ENCODE measurements at regions not wholly inside any gene's neighbourhood (a gene's known extent, or its start where the extent isn't known, plus 50 kb on each side); places are given as distances from the start of the nearest gene placed in this dataset.

DNA sequence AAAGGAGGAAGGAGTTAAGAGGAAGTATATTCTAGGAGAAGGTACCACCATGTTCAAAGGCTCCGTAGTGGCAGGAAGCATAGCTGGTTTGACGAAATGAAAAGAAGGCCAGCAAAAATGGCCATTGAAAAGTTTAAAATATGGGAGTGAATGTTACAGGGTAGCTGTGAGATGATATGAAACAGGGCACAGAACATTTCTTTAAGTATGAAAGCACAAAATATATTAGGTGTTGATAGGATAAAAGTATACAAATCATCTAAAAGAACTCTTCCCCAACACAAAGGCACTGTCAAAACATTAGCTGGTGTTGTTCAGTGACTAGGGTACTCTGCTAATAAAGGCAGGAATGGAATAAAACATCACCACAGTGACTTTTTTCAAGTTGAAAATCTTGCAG is 216.2 kb downstream of the LRRN1 start:
- intact Hi-C loops (cut with micrococcal nuclease; ENCODE audit: unreplicated experiment), result no loop called here
- BruUV-seq (replicated peaks), result no TSS peak

DNA sequence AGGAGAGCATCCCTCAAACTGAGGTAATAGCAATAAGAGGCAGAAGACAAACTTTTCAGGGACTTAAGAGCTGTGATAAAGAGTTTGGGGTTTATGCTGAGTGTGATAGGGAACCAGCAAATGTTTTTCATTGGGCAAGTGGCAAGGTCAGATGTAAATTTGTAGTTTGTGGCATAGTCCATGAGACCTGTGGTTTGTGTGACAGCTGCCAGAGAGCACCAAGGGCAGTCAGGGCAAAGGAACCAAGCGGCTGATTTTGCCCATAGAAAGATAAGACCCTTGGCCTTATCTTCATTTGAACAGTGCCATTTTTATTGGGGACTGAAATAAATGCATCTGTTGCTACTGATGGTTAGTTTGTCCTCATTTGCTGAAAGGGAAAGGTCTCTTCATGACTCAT is 220.3 kb downstream of the LRRN1 start:
- Histone ChIP-seq H3K27ac (ENCODE audit: low read depth, low read length, poor library complexity, severe bottlenecking) (no peak overlapping the region), H3K9me3 (ENCODE audit: low read length) (no peaks in the 10 kb centered on the region), H4K20me1 (ENCODE audit: insufficient read depth, low read length) (no peaks in the 10 kb centered on the region), H3K36me3 (ENCODE audit: insufficient read depth, low read length) (no peaks in the 10 kb centered on the region), H2AFZ (ENCODE audit: low read length) (no peak overlapping the region), H3K4me3 (ENCODE audit: low read depth, low read length, poor library complexity, severe bottlenecking) (no peak overlapping the region), H3K4me2 (ENCODE audit: low read length) (no peak overlapping the region), H3K79me2 (ENCODE audit: insufficient read depth, low read depth, low read length) (no peaks in the 10 kb centered on the region), H3K4me1 (ENCODE audit: insufficient read depth, low read length, poor library complexity, severe bottlenecking) (no peaks in the 10 kb centered on the region), H3K9me2 (ENCODE audit: insufficient read depth, low read length) (no peaks in the 10 kb centered on the region)
- TF ChIP-seq EZH2phosphoT487 (IDR thresholded peaks at IDR 0.05; ENCODE audit: borderline replicate concordance, low read depth, low read length) (no peak), CTCF (conservative IDR thresholded peaks at IDR 0.05; ENCODE audit: low read length) (no peak)
- CTCF ChIA-PET (ENCODE audit: unreplicated experiment), result no interaction called here
- intact Hi-C loops (cut with micrococcal nuclease; ENCODE audit: unreplicated experiment), result no loop called here
- BruUV-seq (replicated peaks), result no TSS peak
- no peak for DNase-seq (ENCODE audit: low spot score)
- POLR2A ChIA-PET, result no interaction called here

More for the DNA sequence above, 216.2 kb downstream of the LRRN1 start:
- Histone ChIP-seq H3K4me3 (ENCODE audit: low read depth, low read length, poor library complexity, severe bottlenecking) (no peak overlapping the region), H3K9me3 (ENCODE audit: low read length) (no peaks in the 10 kb centered on the region), H4K20me1 (ENCODE audit: insufficient read depth, low read length) (no peaks in the 10 kb centered on the region), H3K4me1 (ENCODE audit: insufficient read depth, low read length, poor library complexity, severe bottlenecking) (no peaks in the 10 kb centered on the region), H3K9me2 (ENCODE audit: insufficient read depth, low read length) (no peaks in the 10 kb centered on the region), H2AFZ (ENCODE audit: low read length) (no peak overlapping the region), H3K79me2 (ENCODE audit: insufficient read depth, low read depth, low read length) (no peaks in the 10 kb centered on the region), H3K4me2 (ENCODE audit: low read length) (no peak overlapping the region), H3K36me3 (ENCODE audit: insufficient read depth, low read length) (no peaks in the 10 kb centered on the region), H3K27ac (ENCODE audit: low read depth, low read length, poor library complexity, severe bottlenecking) (no peak overlapping the region)
- DNase-seq (ENCODE audit: low spot score), result no peak
- TF ChIP-seq CTCF (conservative IDR thresholded peaks at IDR 0.05; ENCODE audit: low read length), result no peak
- TF ChIP-seq EZH2phosphoT487 (IDR thresholded peaks at IDR 0.05; ENCODE audit: borderline replicate concordance, low read depth, low read length), result no peak
- CTCF ChIA-PET (ENCODE audit: unreplicated experiment), result no interaction called here
- POLR2A ChIA-PET, result interaction anchor here (0.6 kb wide), 1 partner anchor 1064 kb away, joined by 3 read pairs; no protein-coding TSS in a partner anchor

DNA sequence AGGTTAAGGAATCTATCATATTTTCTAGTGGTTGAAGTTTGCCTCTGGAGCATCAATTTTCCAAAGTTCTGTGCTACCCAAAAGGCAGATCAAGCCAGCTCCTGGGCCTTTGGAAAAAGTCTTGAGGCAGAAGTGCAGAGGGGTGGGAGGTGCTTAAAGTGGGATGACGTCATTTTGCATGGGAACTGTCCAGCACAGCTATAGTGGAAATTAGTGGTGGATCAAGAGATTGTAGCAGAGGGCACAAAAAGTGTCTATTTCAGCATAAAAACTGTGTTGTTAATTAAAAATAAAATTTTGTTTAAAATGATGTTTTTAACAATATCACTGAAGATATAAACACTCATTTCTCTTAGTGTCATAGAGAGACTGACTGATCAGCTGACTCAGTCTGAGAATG is 221.9 kb downstream of the LRRN1 start:
- no peak overlapping the region for H2AFZ ChIP-seq (ENCODE audit: low read length)
- TF ChIP-seq EZH2phosphoT487 (IDR thresholded peaks at IDR 0.05; ENCODE audit: borderline replicate concordance, low read depth, low read length), result no peak
- no peaks in the 10 kb centered on the region for H3K36me3 ChIP-seq (ENCODE audit: insufficient read depth, low read length)
- H3K4me1 ChIP-seq (ENCODE audit: insufficient read depth, low read length, poor library complexity, severe bottlenecking), result no peaks in the 10 kb centered on the region
- intact Hi-C loops (cut with micrococcal nuclease; ENCODE audit: unreplicated experiment), result loop anchor here (10.0 kb wide), 1 partner anchor 254 kb away; no protein-coding TSS in a partner anchor
- H3K79me2 ChIP-seq (ENCODE audit: insufficient read depth, low read depth, low read length), result no peaks in the 10 kb centered on the region
- no peaks in the 10 kb centered on the region for H4K20me1 ChIP-seq (ENCODE audit: insufficient read depth, low read length)
- H3K4me2 ChIP-seq (ENCODE audit: low read length), result no peak overlapping the region
- H3K9me2 ChIP-seq (ENCODE audit: insufficient read depth, low read length), result no peaks in the 10 kb centered on the region
- no peak overlapping the region for H3K4me3 ChIP-seq (ENCODE audit: low read depth, low read length, poor library complexity, severe bottlenecking)
- no TSS peak for BruUV-seq (replicated peaks)
- POLR2A ChIA-PET, result no interaction called here
- no peaks in the 10 kb centered on the region for H3K9me3 ChIP-seq (ENCODE audit: low read length)
- CTCF ChIA-PET (ENCODE audit: unreplicated experiment), result no interaction called here
- no peak overlapping the region for H3K27ac ChIP-seq (ENCODE audit: low read depth, low read length, poor library complexity, severe bottlenecking)
- DNase-seq (ENCODE audit: low spot score), result no peak
